ENCODE measurements at regions not wholly inside any gene's neighbourhood (a gene's known extent, or its start where the extent isn't known, plus 50 kb on each side); places are given as distances from the start of the nearest gene placed in this dataset.
"Not testable (repeated sequence)": the region's sequence is repeated elsewhere in the genome, so short reads cannot be mapped to it uniquely, and the experiment has no call there.

GRCh38 chr5:104914536-104915070 is 1352.0 kb upstream of the NUDT12 start:
- no peaks in the 10 kb centered on the region for H3K27me3 ChIP-seq (ENCODE audit: control insufficient read depth, insufficient read depth, low read length)
- H3K4me2 ChIP-seq (ENCODE audit: low read length), result no peak overlapping the region
- no peaks in the 10 kb centered on the region for H3K9me3 ChIP-seq (replicated peaks; ENCODE audit: low read length)
- H3K4me3 ChIP-seq (ENCODE audit: low read length), result no peak overlapping the region
- H3K4me1 ChIP-seq (ENCODE audit: control insufficient read depth, insufficient read depth, low read length), result no peaks in the 10 kb centered on the region
- H3K9ac ChIP-seq (ENCODE audit: low read depth, low read length), result no peak overlapping the region
- H3K36me3 ChIP-seq (ENCODE audit: insufficient read depth, low read length), result no peaks in the 10 kb centered on the region

GRCh38 chr5:104913841-104914281 is 1351.3 kb upstream of the NUDT12 start:
- H3K9me3 ChIP-seq (replicated peaks; ENCODE audit: low read length), result no peaks in the 10 kb centered on the region
- H3K4me1 ChIP-seq (ENCODE audit: control insufficient read depth, insufficient read depth, low read length), result no peaks in the 10 kb centered on the region
- no peak overlapping the region for H3K4me2 ChIP-seq (ENCODE audit: low read length)
- no peaks in the 10 kb centered on the region for H3K27me3 ChIP-seq (ENCODE audit: control insufficient read depth, insufficient read depth, low read length)
- no peak overlapping the region for H3K4me3 ChIP-seq (ENCODE audit: low read length)
- H3K36me3 ChIP-seq (ENCODE audit: insufficient read depth, low read length), result no peaks in the 10 kb centered on the region
- H3K9ac ChIP-seq (ENCODE audit: low read depth, low read length), result no peak overlapping the region

GRCh38 chr5:104909803-104910202 is 1347.2 kb upstream of the NUDT12 start:
- H3K9me3 ChIP-seq (replicated peaks; ENCODE audit: low read length), result no peaks in the 10 kb centered on the region
- H3K4me3 ChIP-seq (ENCODE audit: low read length), result no peak overlapping the region
- H3K36me3 ChIP-seq (ENCODE audit: insufficient read depth, low read length), result no peaks in the 10 kb centered on the region
- no peaks in the 10 kb centered on the region for H3K27me3 ChIP-seq (ENCODE audit: control insufficient read depth, insufficient read depth, low read length)
- H3K4me1 ChIP-seq (ENCODE audit: control insufficient read depth, insufficient read depth, low read length), result no peaks in the 10 kb centered on the region
- H3K9ac ChIP-seq (ENCODE audit: low read depth, low read length), result no peak overlapping the region
- H3K4me2 ChIP-seq (ENCODE audit: low read length), result no peak overlapping the region

GRCh38 chr5:104904561-104904960 is 1342.0 kb upstream of the NUDT12 start:
- Histone ChIP-seq H3K9ac (ENCODE audit: low read depth, low read length) (no peak overlapping the region), H3K4me2 (ENCODE audit: low read length) (no peak overlapping the region), H3K36me3 (ENCODE audit: insufficient read depth, low read length) (no peaks in the 10 kb centered on the region), H3K27me3 (ENCODE audit: control insufficient read depth, insufficient read depth, low read length) (no peaks in the 10 kb centered on the region), H3K4me3 (ENCODE audit: low read length) (no peak overlapping the region), H3K4me1 (ENCODE audit: control insufficient read depth, insufficient read depth, low read length) (no peaks in the 10 kb centered on the region), H3K9me3 (replicated peaks; ENCODE audit: low read length) (no peaks in the 10 kb centered on the region)

- Histone ChIP-seq H3K4me2 (ENCODE audit: low read length) (no peak overlapping the region), H3K4me3 (ENCODE audit: low read length) (no peak overlapping the region), H3K4me1 (ENCODE audit: control insufficient read depth, insufficient read depth, low read length) (no peaks in the 10 kb centered on the region), H3K9me3 (replicated peaks; ENCODE audit: low read length) (no peaks in the 10 kb centered on the region), H3K27me3 (ENCODE audit: control insufficient read depth, insufficient read depth, low read length) (no peaks in the 10 kb centered on the region), H3K36me3 (ENCODE audit: insufficient read depth, low read length) (no peaks in the 10 kb centered on the region), H3K9ac (ENCODE audit: low read depth, low read length) (no peak overlapping the region)
Observed at GRCh38 chr5:104903941-104904340, 1341.4 kb upstream of the NUDT12 start.

GRCh38 chr5:104891596-104891995 is 1329.0 kb upstream of the NUDT12 start:
- Histone ChIP-seq H3K9me3 (replicated peaks; ENCODE audit: low read length) (no peaks in the 10 kb centered on the region), H3K27me3 (ENCODE audit: control insufficient read depth, insufficient read depth, low read length) (no peaks in the 10 kb centered on the region), H3K36me3 (ENCODE audit: insufficient read depth, low read length) (no peaks in the 10 kb centered on the region), H3K9ac (ENCODE audit: low read depth, low read length) (no peak overlapping the region), H3K4me3 (ENCODE audit: low read length) (no peak overlapping the region), H3K4me2 (ENCODE audit: low read length) (no peak overlapping the region), H3K4me1 (ENCODE audit: control insufficient read depth, insufficient read depth, low read length) (no peaks in the 10 kb centered on the region)

- H3K9me3 ChIP-seq (replicated peaks; ENCODE audit: low read length), result no peaks in the 10 kb centered on the region
- H3K4me3 ChIP-seq (ENCODE audit: low read length), result no peak overlapping the region
- no peaks in the 10 kb centered on the region for H3K27me3 ChIP-seq (ENCODE audit: control insufficient read depth, insufficient read depth, low read length)
- no peaks in the 10 kb centered on the region for H3K4me1 ChIP-seq (ENCODE audit: control insufficient read depth, insufficient read depth, low read length)
- H3K36me3 ChIP-seq (ENCODE audit: insufficient read depth, low read length), result no peaks in the 10 kb centered on the region
- no peak overlapping the region for H3K4me2 ChIP-seq (ENCODE audit: low read length)
- no peak overlapping the region for H3K9ac ChIP-seq (ENCODE audit: low read depth, low read length)
Observed at GRCh38 chr5:104890767-104891166, 1328.2 kb upstream of the NUDT12 start.

- Histone ChIP-seq H3K36me3 (ENCODE audit: insufficient read depth, low read length) (no peaks in the 10 kb centered on the region), H3K4me1 (ENCODE audit: control insufficient read depth, insufficient read depth, low read length) (no peaks in the 10 kb centered on the region), H3K9ac (ENCODE audit: low read depth, low read length) (no peak overlapping the region), H3K4me3 (ENCODE audit: low read length) (no peak overlapping the region), H3K27me3 (ENCODE audit: control insufficient read depth, insufficient read depth, low read length) (no peaks in the 10 kb centered on the region), H3K9me3 (replicated peaks; ENCODE audit: low read length) (no peaks in the 10 kb centered on the region), H3K4me2 (ENCODE audit: low read length) (no peak overlapping the region)
Observed at GRCh38 chr5:104859437-104859836, 1296.8 kb upstream of the NUDT12 start.

- H3K4me2 ChIP-seq (ENCODE audit: low read length); H3K9ac ChIP-seq (ENCODE audit: low read depth, low read length); H3K27me3 ChIP-seq (ENCODE audit: control insufficient read depth, insufficient read depth, low read length); H3K4me3 ChIP-seq (ENCODE audit: low read length); H3K4me1 ChIP-seq (ENCODE audit: control insufficient read depth, insufficient read depth, low read length); H3K36me3 ChIP-seq (ENCODE audit: insufficient read depth, low read length); H3K9me3 ChIP-seq (replicated peaks; ENCODE audit: low read length): not testable (repeated sequence)
Observed at GRCh38 chr5:104852099-104852498, 1289.5 kb upstream of the NUDT12 start.

- H3K4me1 ChIP-seq (ENCODE audit: control insufficient read depth, insufficient read depth, low read length), result no peaks in the 10 kb centered on the region
- no peaks in the 10 kb centered on the region for H3K27me3 ChIP-seq (ENCODE audit: control insufficient read depth, insufficient read depth, low read length)
- H3K4me3 ChIP-seq (ENCODE audit: low read length), result no peak overlapping the region
- H3K36me3 ChIP-seq (ENCODE audit: insufficient read depth, low read length), result no peaks in the 10 kb centered on the region
- H3K9ac ChIP-seq (ENCODE audit: low read depth, low read length), result no peak overlapping the region
- H3K9me3 ChIP-seq (replicated peaks; ENCODE audit: low read length), result no peaks in the 10 kb centered on the region
- H3K4me2 ChIP-seq (ENCODE audit: low read length), result no peak overlapping the region
Observed at GRCh38 chr5:104845541-104845940, 1283.0 kb upstream of the NUDT12 start.

- Histone ChIP-seq H3K4me3 (ENCODE audit: low read length) (no peak overlapping the region), H3K27me3 (ENCODE audit: control insufficient read depth, insufficient read depth, low read length) (no peaks in the 10 kb centered on the region), H3K4me1 (ENCODE audit: control insufficient read depth, insufficient read depth, low read length) (no peaks in the 10 kb centered on the region), H3K9me3 (replicated peaks; ENCODE audit: low read length) (no peaks in the 10 kb centered on the region), H3K4me2 (ENCODE audit: low read length) (no peak overlapping the region), H3K9ac (ENCODE audit: low read depth, low read length) (no peak overlapping the region), H3K36me3 (ENCODE audit: insufficient read depth, low read length) (no peaks in the 10 kb centered on the region)
Observed at GRCh38 chr5:104843822-104844221, 1281.2 kb upstream of the NUDT12 start.

GRCh38 chr5:104840284-104840683 is 1277.7 kb upstream of the NUDT12 start:
- H3K4me1 ChIP-seq (ENCODE audit: control insufficient read depth, insufficient read depth, low read length), result no peaks in the 10 kb centered on the region
- H3K27me3 ChIP-seq (ENCODE audit: control insufficient read depth, insufficient read depth, low read length), result no peaks in the 10 kb centered on the region
- no peak overlapping the region for H3K4me2 ChIP-seq (ENCODE audit: low read length)
- H3K4me3 ChIP-seq (ENCODE audit: low read length), result no peak overlapping the region
- H3K36me3 ChIP-seq (ENCODE audit: insufficient read depth, low read length), result no peaks in the 10 kb centered on the region
- H3K9me3 ChIP-seq (replicated peaks; ENCODE audit: low read length), result no peaks in the 10 kb centered on the region
- H3K9ac ChIP-seq (ENCODE audit: low read depth, low read length), result no peak overlapping the region

All from skeletal muscle satellite cell (primary cell).